PC-9 (cell line): ENCODE measurements at regions not wholly inside any gene's neighbourhood (a gene's known extent, or its start where the extent isn't known, plus 50 kb on each side); places are given as distances from the start of the nearest gene placed in this dataset.
A peak's percentile ranks its signal among the peaks of the same experiment; 100 is the strongest.

ENCODE experiments used
- BruUV-seq: library from RNA; stranded (reverse); fragments of 400-500 nt; replicated peaks from 2 replicates; lab custom pipeline; 2021; lab: Mats Ljungman, UMichigan
- CTCF ChIA-PET: fragments of 300-600 bp; sonication (Branson Sonifier 250); formaldehyde crosslinking; loops from one replicate; lab custom pipeline; 2022; ENCODE audit warnings: antibody characterized with exemption; lab: Charles Lee
- POLR2A ChIA-PET: fragments of 300-600 bp; sonication (Branson Sonifier 250); formaldehyde crosslinking; loops from one replicate; lab custom pipeline; 2022; ENCODE audit warnings: antibody characterized with exemption; ENCODE audit not compliant: unreplicated experiment; lab: Charles Lee
- DNase-seq, 2 experiments: peaks; one replicate each; pipeline versions ENCODE4 v3.0.0 to v3.0.0-alpha.2; 2015 to 2022; ENCODE audit warnings: mixed read lengths in 1 of 2
- H2AFZ ChIP-seq: fragments of 200-600 bp; sonication (generic); 2 replicates; pipeline ENCODE4 v1.8.1; 2017; ENCODE audit warnings: antibody characterized with exemption
- H3F3A ChIP-seq: fragments of 200-600 bp; sonication (generic); 2 replicates; pipeline ENCODE4 v1.8.1; 2017; ENCODE audit warnings: antibody characterized with exemption, mild to moderate bottlenecking, low read depth; ENCODE audit not compliant: insufficient read depth
- H3K27ac ChIP-seq: fragments of 200-600 bp; sonication (generic); 2 replicates; pipeline ENCODE4 v1.6.1; 2016; ENCODE audit warnings: mixed run types
- H3K27me3 ChIP-seq: fragments of 200-600 bp; sonication (generic); 2 replicates; pipeline ENCODE4 v1.6.1; 2016; ENCODE audit warnings: low read depth, mixed run types; ENCODE audit not compliant: insufficient read depth
- H3K36me3 ChIP-seq: fragments of 200-600 bp; sonication (generic); 2 replicates; pipeline ENCODE4 v1.6.1; 2016; ENCODE audit warnings: low read depth, mixed run types
- H3K4me1 ChIP-seq: fragments of 200-600 bp; sonication (generic); replicated peaks from 2 replicates; pipeline ENCODE4 v1.6.1; 2016; ENCODE audit warnings: mixed run types; ENCODE audit not compliant: insufficient read depth
- H3K4me2 ChIP-seq: fragments of 200-600 bp; sonication (generic); 2 replicates; pipeline ENCODE4 v1.6.1; 2017; ENCODE audit warnings: mixed run types
- H3K4me3 ChIP-seq: fragments of 200-600 bp; sonication (generic); 2 replicates; pipeline ENCODE4 v1.6.1; 2016; ENCODE audit warnings: mixed run types
- H3K79me2 ChIP-seq: fragments of 200-600 bp; sonication (generic); 2 replicates; pipeline ENCODE4 v1.6.1; 2017; ENCODE audit warnings: low read depth, mixed run types
- H3K9me2 ChIP-seq: fragments of 200-600 bp; sonication (generic); 2 replicates; pipeline ENCODE4 v1.8.1; 2017; ENCODE audit warnings: mild to moderate bottlenecking; ENCODE audit not compliant: insufficient read depth
- H3K9me3 ChIP-seq: fragments of 200-600 bp; sonication (generic); 2 replicates; pipeline ENCODE4 v1.8.1; 2016; ENCODE audit warnings: low read depth; ENCODE audit not compliant: insufficient read depth
- H4K20me1 ChIP-seq: fragments of 200-600 bp; sonication (generic); 2 replicates; pipeline ENCODE4 v1.8.1; 2017; ENCODE audit not compliant: insufficient read depth
- EZH2 ChIP-seq: fragments of 200-600 bp; sonication (generic); IDR thresholded peaks from 2 replicates; pipeline ENCODE4 v1.8.0; 2017; ENCODE audit warnings: antibody characterized with exemption, low read depth
- intact Hi-C: fragments of 100-400 bp; cut with micrococcal nuclease; formaldehyde crosslinking; loops from one replicate; pipeline ENCODE4 v1.10.0; 2022; ENCODE audit not compliant: unreplicated experiment
- TF ChIP-seq, protein P1 (sequence below): fragments of 200-600 bp; sonication (generic); conservative IDR thresholded peaks from 2 replicates; pipeline ENCODE4 v1.6.1; 2017; ENCODE audit warnings: mixed run types, antibody characterized with exemption, mild to moderate bottlenecking, moderate library complexity

GRCh38 chr6:97702248-97702647 is 419.2 kb upstream of the MMS22L start:
- no peak for TF ChIP-seq EZH2
- TF ChIP-seq, protein P1, sequence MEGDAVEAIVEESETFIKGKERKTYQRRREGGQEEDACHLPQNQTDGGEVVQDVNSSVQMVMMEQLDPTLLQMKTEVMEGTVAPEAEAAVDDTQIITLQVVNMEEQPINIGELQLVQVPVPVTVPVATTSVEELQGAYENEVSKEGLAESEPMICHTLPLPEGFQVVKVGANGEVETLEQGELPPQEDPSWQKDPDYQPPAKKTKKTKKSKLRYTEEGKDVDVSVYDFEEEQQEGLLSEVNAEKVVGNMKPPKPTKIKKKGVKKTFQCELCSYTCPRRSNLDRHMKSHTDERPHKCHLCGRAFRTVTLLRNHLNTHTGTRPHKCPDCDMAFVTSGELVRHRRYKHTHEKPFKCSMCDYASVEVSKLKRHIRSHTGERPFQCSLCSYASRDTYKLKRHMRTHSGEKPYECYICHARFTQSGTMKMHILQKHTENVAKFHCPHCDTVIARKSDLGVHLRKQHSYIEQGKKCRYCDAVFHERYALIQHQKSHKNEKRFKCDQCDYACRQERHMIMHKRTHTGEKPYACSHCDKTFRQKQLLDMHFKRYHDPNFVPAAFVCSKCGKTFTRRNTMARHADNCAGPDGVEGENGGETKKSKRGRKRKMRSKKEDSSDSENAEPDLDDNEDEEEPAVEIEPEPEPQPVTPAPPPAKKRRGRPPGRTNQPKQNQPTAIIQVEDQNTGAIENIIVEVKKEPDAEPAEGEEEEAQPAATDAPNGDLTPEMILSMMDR = no peak
- intact Hi-C loops = no loop called here
- no peak overlapping the region for H3K4me3 ChIP-seq
- ChIA-PET CTCF (no interaction called here), POLR2A (no interaction called here)
- no peak overlapping the region for H3K4me2 ChIP-seq
- H3K27ac ChIP-seq = no peak overlapping the region
- no peaks in the 10 kb centered on the region for H3F3A ChIP-seq
- peaks cover 4% of the 10 kb centered on the region; the same call in 1 of the 2 replicates for H3K9me3 ChIP-seq
- no TSS peak for BruUV-seq
- H4K20me1 ChIP-seq = no peaks in the 10 kb centered on the region
- H3K27me3 ChIP-seq = no peaks in the 10 kb centered on the region
- H3K36me3 ChIP-seq = no peaks in the 10 kb centered on the region
- no peaks in the 10 kb centered on the region for H3K79me2 ChIP-seq
- H3K9me2 ChIP-seq = 0 out of 2 replicates have a peak, but pooled peaks cover 3% of the 10 kb centered on the region
- DNase-seq = no peak
- no peaks in the 10 kb centered on the region for H3K4me1 ChIP-seq
- no peak overlapping the region for H2AFZ ChIP-seq

GRCh38 chr6:97703661-97704060 is 420.6 kb upstream of the MMS22L start:
- ChIA-PET CTCF (no interaction called here), POLR2A (no interaction called here)
- Histone ChIP-seq H3F3A (no peaks in the 10 kb centered on the region), H4K20me1 (no peaks in the 10 kb centered on the region), H3K9me3 (peaks cover 4% of the 10 kb centered on the region; the same call in 1 of the 2 replicates), H2AFZ (no peak overlapping the region), H3K27me3 (no peaks in the 10 kb centered on the region), H3K4me3 (no peak overlapping the region), H3K4me1 (no peaks in the 10 kb centered on the region), H3K4me2 (no peak overlapping the region), H3K27ac (no peak overlapping the region), H3K36me3 (no peaks in the 10 kb centered on the region), H3K9me2 (0 out of 2 replicates have a peak, but pooled peaks cover 3% of the 10 kb centered on the region), H3K79me2 (no peaks in the 10 kb centered on the region)
- TF ChIP-seq EZH2 = no peak
- TF ChIP-seq, protein P1 = no peak
- intact Hi-C loops = no loop called here
- BruUV-seq = no TSS peak
- DNase-seq = no peak

DNA sequence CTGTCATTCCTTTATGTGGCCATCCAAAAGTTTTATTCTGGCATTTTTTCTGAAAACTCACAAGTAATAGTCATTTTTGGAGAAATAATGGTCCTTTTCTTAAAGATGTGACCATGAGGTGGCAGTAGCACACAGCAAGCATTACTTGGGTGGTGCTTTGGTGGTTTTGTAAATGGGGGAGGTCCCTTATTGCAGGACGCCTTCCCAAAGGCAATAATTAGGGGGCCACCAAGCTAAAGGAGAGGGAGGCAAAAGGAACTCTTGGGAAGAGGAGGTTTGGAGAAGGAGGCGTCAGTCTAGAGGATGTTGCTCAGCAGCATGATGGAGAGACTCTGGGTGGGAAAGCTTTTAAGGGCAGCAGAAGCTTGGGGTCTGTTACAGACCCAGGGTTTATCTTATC is 422.6 kb upstream of the MMS22L start:
- no peaks in the 10 kb centered on the region for H4K20me1 ChIP-seq
- H3K36me3 ChIP-seq = no peaks in the 10 kb centered on the region
- no peak for DNase-seq

More for the DNA sequence above, 422.6 kb upstream of the MMS22L start:
- Histone ChIP-seq H3K4me2 (no peak overlapping the region), H2AFZ (no peak overlapping the region), H3K4me1 (no peaks in the 10 kb centered on the region), H3K27me3 (no peaks in the 10 kb centered on the region), H3K79me2 (no peaks in the 10 kb centered on the region), H3F3A (no peaks in the 10 kb centered on the region), H3K9me2 (peaks cover 3% of the 10 kb centered on the region; the same call in 1 of the 2 replicates), H3K9me3 (peaks cover 4% of the 10 kb centered on the region; the same call in 1 of the 2 replicates), H3K4me3 (no peak overlapping the region), H3K27ac (no peak overlapping the region)
- BruUV-seq = no TSS peak
- CTCF ChIA-PET = no interaction called here
- no peak for TF ChIP-seq EZH2
- TF ChIP-seq, protein P1 = peak; percentile 53; the same call in 1 of the 2 replicates
- intact Hi-C loops = loop anchor here (1.0 kb wide), 1 partner anchor 335 kb away; no protein-coding TSS in a partner anchor
- POLR2A ChIA-PET = no interaction called here
